ENCODE measurements at regions not wholly inside any gene's neighbourhood (a gene's known extent, or its start where the extent isn't known, plus 50 kb on each side); places are given as distances from the start of the nearest gene placed in this dataset.
"Not testable (repeated sequence)": the region's sequence is repeated elsewhere in the genome, so short reads cannot be mapped to it uniquely, and the experiment has no call there.

GRCh38 chr13:52298079-52298661 is 107.8 kb downstream of the THSD1 start:
- not testable (repeated sequence) for H4K20me1 ChIP-seq (ENCODE audit: insufficient read depth, low read length); H3K79me2 ChIP-seq (ENCODE audit: insufficient read depth, low read length); H2AFZ ChIP-seq (ENCODE audit: low read depth, low read length); H3K27ac ChIP-seq (ENCODE audit: low read length); H3K4me1 ChIP-seq (ENCODE audit: insufficient read depth, low read length); H3K9me3 ChIP-seq (ENCODE audit: insufficient read depth, low read length, severe bottlenecking); H3K4me2 ChIP-seq (ENCODE audit: insufficient read depth, low read length); DNase-seq; H3K27me3 ChIP-seq (ENCODE audit: insufficient read depth, low read length, poor library complexity); H3K36me3 ChIP-seq (ENCODE audit: insufficient read depth, low read length); H3K9ac ChIP-seq (ENCODE audit: low read depth, low read length); H3K4me3 ChIP-seq (ENCODE audit: low read depth in 1 of 2, low read length in 2 of 2); ATAC-seq (ENCODE audit: insufficient read depth, low read depth)

GRCh38 chr13:52288891-52289290 is 117.1 kb downstream of the THSD1 start:
- H3K27ac ChIP-seq (ENCODE audit: low read length); H3K4me2 ChIP-seq (ENCODE audit: insufficient read depth, low read length); H3K79me2 ChIP-seq (ENCODE audit: insufficient read depth, low read length); H3K9ac ChIP-seq (ENCODE audit: low read depth, low read length); ATAC-seq (ENCODE audit: insufficient read depth, low read depth); H3K27me3 ChIP-seq (ENCODE audit: insufficient read depth, low read length, poor library complexity); H4K20me1 ChIP-seq (ENCODE audit: insufficient read depth, low read length); H3K9me3 ChIP-seq (ENCODE audit: insufficient read depth, low read length, severe bottlenecking); H3K4me1 ChIP-seq (ENCODE audit: insufficient read depth, low read length); H2AFZ ChIP-seq (ENCODE audit: low read depth, low read length); H3K4me3 ChIP-seq (ENCODE audit: low read depth in 1 of 2, low read length in 2 of 2); DNase-seq; H3K36me3 ChIP-seq (ENCODE audit: insufficient read depth, low read length): not testable (repeated sequence)

- H3K36me3 ChIP-seq (ENCODE audit: insufficient read depth, low read length); H2AFZ ChIP-seq (ENCODE audit: low read depth, low read length); H3K4me2 ChIP-seq (ENCODE audit: insufficient read depth, low read length); H3K79me2 ChIP-seq (ENCODE audit: insufficient read depth, low read length); H3K9ac ChIP-seq (ENCODE audit: low read depth, low read length); DNase-seq; H3K27ac ChIP-seq (ENCODE audit: low read length); ATAC-seq (ENCODE audit: insufficient read depth, low read depth); H3K4me3 ChIP-seq (ENCODE audit: low read depth in 1 of 2, low read length in 2 of 2); H3K27me3 ChIP-seq (ENCODE audit: insufficient read depth, low read length, poor library complexity); H3K9me3 ChIP-seq (ENCODE audit: insufficient read depth, low read length, severe bottlenecking); H4K20me1 ChIP-seq (ENCODE audit: insufficient read depth, low read length); H3K4me1 ChIP-seq (ENCODE audit: insufficient read depth, low read length): not testable (repeated sequence)
Observed at GRCh38 chr13:52281387-52281786, 122.0 kb upstream of the NEK3 start.

GRCh38 chr13:52279408-52279807 is 120.0 kb upstream of the NEK3 start:
- not testable (repeated sequence) for H3K9ac ChIP-seq (ENCODE audit: low read depth, low read length); H3K9me3 ChIP-seq (ENCODE audit: insufficient read depth, low read length, severe bottlenecking); H4K20me1 ChIP-seq (ENCODE audit: insufficient read depth, low read length); H3K4me2 ChIP-seq (ENCODE audit: insufficient read depth, low read length); H3K36me3 ChIP-seq (ENCODE audit: insufficient read depth, low read length); H3K79me2 ChIP-seq (ENCODE audit: insufficient read depth, low read length); ATAC-seq (ENCODE audit: insufficient read depth, low read depth); H3K27ac ChIP-seq (ENCODE audit: low read length); H2AFZ ChIP-seq (ENCODE audit: low read depth, low read length); H3K27me3 ChIP-seq (ENCODE audit: insufficient read depth, low read length, poor library complexity); H3K4me1 ChIP-seq (ENCODE audit: insufficient read depth, low read length); H3K4me3 ChIP-seq (ENCODE audit: low read depth in 1 of 2, low read length in 2 of 2); DNase-seq

- not testable (repeated sequence) for H3K79me2 ChIP-seq (ENCODE audit: insufficient read depth, low read length); H3K4me2 ChIP-seq (ENCODE audit: insufficient read depth, low read length); H3K4me1 ChIP-seq (ENCODE audit: insufficient read depth, low read length); H3K9ac ChIP-seq (ENCODE audit: low read depth, low read length); H3K9me3 ChIP-seq (ENCODE audit: insufficient read depth, low read length, severe bottlenecking); H3K27ac ChIP-seq (ENCODE audit: low read length); H3K36me3 ChIP-seq (ENCODE audit: insufficient read depth, low read length); H2AFZ ChIP-seq (ENCODE audit: low read depth, low read length); H4K20me1 ChIP-seq (ENCODE audit: insufficient read depth, low read length); ATAC-seq (ENCODE audit: insufficient read depth, low read depth); H3K27me3 ChIP-seq (ENCODE audit: insufficient read depth, low read length, poor library complexity); H3K4me3 ChIP-seq (ENCODE audit: low read depth in 1 of 2, low read length in 2 of 2); DNase-seq
Observed at GRCh38 chr13:52254299-52254698, 94.9 kb upstream of the NEK3 start.

GRCh38 chr13:52240752-52241151 is 81.4 kb upstream of the NEK3 start:
- H3K27ac ChIP-seq (ENCODE audit: low read length); H3K27me3 ChIP-seq (ENCODE audit: insufficient read depth, low read length, poor library complexity); H3K4me2 ChIP-seq (ENCODE audit: insufficient read depth, low read length); H4K20me1 ChIP-seq (ENCODE audit: insufficient read depth, low read length); H3K36me3 ChIP-seq (ENCODE audit: insufficient read depth, low read length); H2AFZ ChIP-seq (ENCODE audit: low read depth, low read length); DNase-seq; ATAC-seq (ENCODE audit: insufficient read depth, low read depth); H3K79me2 ChIP-seq (ENCODE audit: insufficient read depth, low read length); H3K9me3 ChIP-seq (ENCODE audit: insufficient read depth, low read length, severe bottlenecking); H3K4me1 ChIP-seq (ENCODE audit: insufficient read depth, low read length); H3K4me3 ChIP-seq (ENCODE audit: low read depth in 1 of 2, low read length in 2 of 2); H3K9ac ChIP-seq (ENCODE audit: low read depth, low read length): not testable (repeated sequence)
